Choroid plexus epithelial cell (primary cell): ENCODE measurements at regions not wholly inside any gene's neighbourhood (a gene's known extent, or its start where the extent isn't known, plus 50 kb on each side); places are given as distances from the start of the nearest gene placed in this dataset.

Experiments
- DNase-seq: peaks from one replicate; pipeline ENCODE4 v3.0.0-alpha.2; 2010; ENCODE audit warnings: low read depth
- H3K4me3 ChIP-seq: 2 replicates; pipeline ENCODE4 v1.5.1; 2011; ENCODE audit warnings: low read depth, mild to moderate bottlenecking, control low read depth, low read length, moderate library complexity
- TF ChIP-seq, protein P1 (sequence below): conservative IDR thresholded peaks from 2 replicates; pipeline ENCODE4 v1.5.1; 2011; ENCODE audit warnings: low read depth, mild to moderate bottlenecking, control low read depth, inconsistent platforms, low read length, moderate library complexity

DNA sequence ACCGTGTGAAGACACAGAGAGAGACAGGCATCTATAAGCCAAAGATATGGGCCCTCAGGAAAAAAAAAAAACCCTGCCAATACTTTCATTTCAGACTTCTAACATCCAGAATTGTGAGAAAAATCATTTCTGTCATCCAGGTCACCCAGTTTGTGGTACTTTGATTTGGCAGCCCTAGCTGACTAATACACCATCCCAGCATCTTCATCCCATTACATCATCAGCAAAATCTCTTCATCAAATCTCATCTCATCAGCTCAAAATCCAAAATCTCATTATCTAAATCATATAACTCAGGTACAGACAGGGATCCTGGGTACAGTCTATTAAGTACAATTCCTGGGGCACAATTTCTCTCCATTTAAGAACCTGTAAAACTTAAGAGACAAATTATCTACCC, 51.9 kb upstream of the GJA8 start:
- DNase-seq: no peak
- H3K4me3 ChIP-seq: no peak overlapping the region
- TF ChIP-seq, protein P1, sequence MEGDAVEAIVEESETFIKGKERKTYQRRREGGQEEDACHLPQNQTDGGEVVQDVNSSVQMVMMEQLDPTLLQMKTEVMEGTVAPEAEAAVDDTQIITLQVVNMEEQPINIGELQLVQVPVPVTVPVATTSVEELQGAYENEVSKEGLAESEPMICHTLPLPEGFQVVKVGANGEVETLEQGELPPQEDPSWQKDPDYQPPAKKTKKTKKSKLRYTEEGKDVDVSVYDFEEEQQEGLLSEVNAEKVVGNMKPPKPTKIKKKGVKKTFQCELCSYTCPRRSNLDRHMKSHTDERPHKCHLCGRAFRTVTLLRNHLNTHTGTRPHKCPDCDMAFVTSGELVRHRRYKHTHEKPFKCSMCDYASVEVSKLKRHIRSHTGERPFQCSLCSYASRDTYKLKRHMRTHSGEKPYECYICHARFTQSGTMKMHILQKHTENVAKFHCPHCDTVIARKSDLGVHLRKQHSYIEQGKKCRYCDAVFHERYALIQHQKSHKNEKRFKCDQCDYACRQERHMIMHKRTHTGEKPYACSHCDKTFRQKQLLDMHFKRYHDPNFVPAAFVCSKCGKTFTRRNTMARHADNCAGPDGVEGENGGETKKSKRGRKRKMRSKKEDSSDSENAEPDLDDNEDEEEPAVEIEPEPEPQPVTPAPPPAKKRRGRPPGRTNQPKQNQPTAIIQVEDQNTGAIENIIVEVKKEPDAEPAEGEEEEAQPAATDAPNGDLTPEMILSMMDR: no peak

DNA sequence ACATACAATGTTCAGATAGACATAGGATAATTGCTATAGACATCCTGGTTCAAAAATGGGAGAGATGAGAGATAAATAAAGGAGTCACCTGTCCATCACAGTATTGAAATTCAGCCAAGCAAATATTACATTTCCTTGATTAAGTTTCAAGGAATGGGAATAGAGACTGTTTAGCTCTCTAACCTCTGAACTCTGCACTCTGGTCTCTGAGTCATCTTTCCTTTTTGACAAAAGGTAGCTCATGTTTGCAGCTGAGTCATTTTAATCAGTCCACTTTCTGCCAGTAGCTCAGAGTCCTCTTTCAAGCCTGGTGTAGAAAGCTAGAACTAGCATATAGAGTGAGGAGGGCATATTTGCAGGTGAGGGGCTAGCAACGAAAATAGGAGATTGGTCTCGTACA, 51.4 kb upstream of the GJA8 start:
- DNase-seq: peak; percentile 60
- H3K4me3 ChIP-seq: no peak overlapping the region
- TF ChIP-seq, protein P1: no peak

DNA sequence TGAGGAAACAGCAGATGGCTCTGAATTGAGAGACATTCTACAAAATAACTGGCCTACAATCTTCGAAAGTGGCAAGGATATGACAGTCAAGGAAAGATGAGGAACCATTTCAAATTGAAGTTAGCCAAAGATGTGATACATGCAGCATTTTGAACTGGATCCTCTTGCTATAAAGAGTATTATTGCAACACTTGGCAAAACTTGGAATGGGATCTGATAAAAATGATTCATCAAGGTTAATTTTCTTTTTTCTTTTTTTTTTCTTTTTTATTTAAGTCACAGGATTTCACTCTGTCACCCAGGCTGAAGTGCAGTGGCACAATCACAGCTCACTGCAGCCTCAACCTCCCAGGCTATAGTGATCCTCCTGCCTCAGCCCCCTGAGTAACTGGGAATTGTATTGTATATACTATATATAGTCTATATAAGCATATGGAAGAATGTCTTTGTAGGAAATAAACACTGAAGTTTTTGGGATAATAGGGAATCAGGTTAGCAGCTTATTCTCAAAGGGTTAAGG, 49.8 kb upstream of the GJA8 start:
- DNase-seq: no peak
- TF ChIP-seq, protein P1: no peak
- no peak overlapping the region for H3K4me3 ChIP-seq
